ENCODE measurements at regions not wholly inside any gene's neighbourhood (a gene's known extent, or its start where the extent isn't known, plus 50 kb on each side); places are given as distances from the start of the nearest gene placed in this dataset.
A peak's percentile ranks its signal among the peaks of the same experiment; 100 is the strongest.

GRCh38 chr18:22683196-22683676, 249.9 kb upstream of the RBBP8 start:
- peak in 13 of 42 donors; percentile 1 to 47 (median 15) for DNase-seq
- intact Hi-C loops (cut with DNase I), result no loop called here

GRCh38 chr18:22683786-22684185, 249.3 kb upstream of the RBBP8 start:
- intact Hi-C loops (cut with DNase I), result no loop called here
- DNase-seq, result no peak

- intact Hi-C loops (cut with DNase I), result no loop called here
- no peak for DNase-seq
Measured at GRCh38 chr18:22684268-22684667, 248.9 kb upstream of the RBBP8 start.

- no peak for DNase-seq
- intact Hi-C loops (cut with DNase I), result no loop called here
Measured at GRCh38 chr18:22685788-22686187, 247.3 kb upstream of the RBBP8 start.

GRCh38 chr18:22687892-22688680, 245.0 kb upstream of the RBBP8 start:
- DNase-seq, result no peak
- intact Hi-C loops (cut with DNase I), result no loop called here

- DNase-seq, result no peak
- intact Hi-C loops (cut with DNase I), result no loop called here
Measured at GRCh38 chr18:22688877-22689496, 244.1 kb upstream of the RBBP8 start.

GRCh38 chr18:22689712-22690111, 243.4 kb upstream of the RBBP8 start:
- DNase-seq, result no peak
- intact Hi-C loops (cut with DNase I), result no loop called here

GRCh38 chr18:22690556-22690955, 242.6 kb upstream of the RBBP8 start:
- no peak for DNase-seq
- intact Hi-C loops (cut with DNase I), result no loop called here

- DNase-seq, result no peak
- intact Hi-C loops (cut with DNase I), result no loop called here
Measured at GRCh38 chr18:22691946-22692710, 241.0 kb upstream of the RBBP8 start.

- intact Hi-C loops (cut with DNase I), result no loop called here
- DNase-seq, result no peak
Measured at GRCh38 chr18:22694954-22695353, 238.2 kb upstream of the RBBP8 start.

GRCh38 chr18:22695674-22696073, 237.5 kb upstream of the RBBP8 start:
- intact Hi-C loops (cut with DNase I), result no loop called here
- no peak for DNase-seq

- DNase-seq, result no peak
- intact Hi-C loops (cut with DNase I), result no loop called here
Measured at GRCh38 chr18:22697561-22697960, 235.6 kb upstream of the RBBP8 start.

GRCh38 chr18:22698711-22699110, 234.4 kb upstream of the RBBP8 start:
- intact Hi-C loops (cut with DNase I), result no loop called here

GRCh38 chr18:22699629-22700028, 233.5 kb upstream of the RBBP8 start:
- intact Hi-C loops (cut with DNase I), result no loop called here
- DNase-seq, result no peak

More at GRCh38 chr18:22698711-22699110, 234.4 kb upstream of the RBBP8 start:
- DNase-seq, result no peak

GRCh38 chr18:22700920-22701319, 232.2 kb upstream of the RBBP8 start:
- no peak for DNase-seq
- intact Hi-C loops (cut with DNase I), result no loop called here

GRCh38 chr18:22701326-22701725, 231.8 kb upstream of the RBBP8 start:
- intact Hi-C loops (cut with DNase I), result no loop called here

GRCh38 chr18:22701795-22702194, 231.3 kb upstream of the RBBP8 start:
- no peak for DNase-seq
- intact Hi-C loops (cut with DNase I), result no loop called here

More at GRCh38 chr18:22701326-22701725, 231.8 kb upstream of the RBBP8 start:
- no peak for DNase-seq

- no peak for DNase-seq
- intact Hi-C loops (cut with DNase I), result no loop called here
Measured at GRCh38 chr18:22702806-22703205, 230.3 kb upstream of the RBBP8 start.

GRCh38 chr18:22703883-22704585, 229.1 kb upstream of the RBBP8 start:
- intact Hi-C loops (cut with DNase I), result no loop called here
- peak in 5 of 42 donors; percentile 3 to 30 (median 4) for DNase-seq

All from head of caudate nucleus (tissue), 42 donors.